Left renal cortex interstitium (tissue), 4 donors: ENCODE measurements at regions not wholly inside any gene's neighbourhood (a gene's known extent, or its start where the extent isn't known, plus 50 kb on each side); places are given as distances from the start of the nearest gene placed in this dataset.
"Not testable (repeated sequence)": the region's sequence is repeated elsewhere in the genome, so short reads cannot be mapped to it uniquely, and the experiment has no call there.

Experiments
- DNase-seq, 4 donors: peaks; one replicate each; pipeline ENCODE4 v3.0.0-alpha.2; 2013; ENCODE audit warnings: low read depth in 4 of 4, low spot score in 2 of 4, missing footprints in 1 of 4

DNA sequence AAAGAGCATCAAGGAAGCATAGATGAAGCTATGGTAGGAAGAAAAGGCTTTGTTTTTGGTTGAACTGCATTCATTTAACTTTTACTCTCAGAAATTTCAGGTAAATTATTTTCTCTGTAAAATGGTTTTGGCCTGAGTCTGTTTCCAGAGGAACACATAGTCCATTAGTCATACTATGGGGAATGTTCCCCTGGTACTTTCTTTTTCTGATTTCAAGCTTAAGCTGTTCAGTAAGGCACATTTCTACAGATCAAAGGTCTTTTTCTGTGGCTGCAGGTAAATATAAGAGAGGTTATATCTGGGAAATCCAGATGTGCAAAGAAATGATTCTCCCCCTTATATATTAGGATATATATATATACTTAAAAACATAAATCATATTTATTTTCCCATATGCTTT is 1744.4 kb upstream of the ADGRL3 start:
- no peak for DNase-seq

DNA sequence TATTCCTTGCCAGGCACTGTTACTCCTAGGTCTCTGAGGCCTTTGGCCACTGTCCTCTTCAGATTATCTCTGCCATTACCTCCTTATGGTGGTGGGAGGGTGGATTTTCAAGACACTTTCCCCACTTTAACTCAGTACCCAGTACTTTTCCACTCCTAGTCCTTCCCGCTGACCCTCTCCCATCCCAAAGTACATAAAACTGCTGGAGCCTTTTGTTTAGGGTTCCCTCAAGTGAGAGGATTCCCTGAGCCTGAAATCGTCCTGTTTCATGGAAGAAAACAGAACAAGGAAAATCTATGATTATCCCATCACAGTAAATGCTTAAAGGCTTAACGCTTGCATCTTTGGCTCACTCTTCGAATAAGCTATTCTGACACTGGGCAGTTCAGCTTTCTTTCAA is 1742.5 kb upstream of the ADGRL3 start:
- no peak for DNase-seq

DNA sequence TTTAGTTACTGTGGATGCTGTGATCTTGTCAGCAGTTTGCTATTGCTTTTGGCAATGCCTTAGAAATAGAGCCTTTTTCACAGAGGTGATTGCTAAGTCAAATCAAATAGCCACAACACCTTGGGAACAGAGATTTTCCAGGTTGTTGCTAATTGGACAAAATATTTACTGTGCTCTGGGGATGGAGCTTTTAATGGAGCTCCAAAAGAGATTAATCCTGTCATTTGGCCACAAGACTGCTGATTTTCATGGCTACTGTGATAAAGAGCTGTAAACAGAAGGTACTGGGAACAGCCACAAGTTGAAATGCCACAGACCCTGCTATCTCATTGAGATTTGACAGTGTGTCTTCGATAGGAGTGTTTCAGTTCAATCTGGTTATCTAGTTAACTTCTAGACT is 1715.2 kb upstream of the ADGRL3 start:
- DNase-seq, result no peak

DNA sequence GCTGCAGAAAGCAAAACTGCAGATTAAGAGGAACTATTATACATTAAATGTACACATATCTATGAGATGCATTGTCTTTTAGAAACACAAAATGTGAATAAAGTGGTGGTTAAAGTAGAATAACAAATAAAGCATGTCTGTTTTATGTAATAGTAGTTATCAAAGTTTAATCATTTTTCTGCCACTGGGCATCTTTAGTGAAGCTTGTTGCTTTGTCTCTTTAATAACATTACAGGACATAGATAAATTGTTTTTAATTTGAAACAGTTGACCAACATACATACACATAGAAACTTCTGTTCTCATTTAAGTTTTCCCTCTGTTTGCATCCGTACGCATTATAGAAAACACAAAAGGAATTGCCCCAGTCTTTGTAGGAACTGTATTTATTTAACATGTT is 1700.0 kb upstream of the ADGRL3 start:
- no peak for DNase-seq

DNA sequence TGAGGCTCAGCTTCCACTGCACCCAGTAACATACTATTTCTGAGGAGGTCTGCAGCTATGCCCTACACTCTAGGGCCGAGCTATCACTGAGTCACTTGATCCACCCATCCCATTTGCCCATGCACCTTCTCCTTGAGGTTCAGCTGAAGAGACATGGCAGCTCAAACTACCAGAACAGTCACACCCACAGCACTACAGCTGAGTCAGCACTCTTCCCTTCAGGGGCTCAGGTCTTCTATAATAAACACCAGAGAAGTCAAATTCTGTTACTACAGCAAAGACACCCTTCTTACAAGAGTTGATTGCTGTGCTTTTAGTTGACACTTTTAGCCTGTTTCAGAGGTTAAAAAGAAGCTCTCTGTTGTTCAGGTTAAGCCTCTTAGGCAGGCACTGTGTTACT is 1696.4 kb upstream of the ADGRL3 start:
- no peak for DNase-seq

DNA sequence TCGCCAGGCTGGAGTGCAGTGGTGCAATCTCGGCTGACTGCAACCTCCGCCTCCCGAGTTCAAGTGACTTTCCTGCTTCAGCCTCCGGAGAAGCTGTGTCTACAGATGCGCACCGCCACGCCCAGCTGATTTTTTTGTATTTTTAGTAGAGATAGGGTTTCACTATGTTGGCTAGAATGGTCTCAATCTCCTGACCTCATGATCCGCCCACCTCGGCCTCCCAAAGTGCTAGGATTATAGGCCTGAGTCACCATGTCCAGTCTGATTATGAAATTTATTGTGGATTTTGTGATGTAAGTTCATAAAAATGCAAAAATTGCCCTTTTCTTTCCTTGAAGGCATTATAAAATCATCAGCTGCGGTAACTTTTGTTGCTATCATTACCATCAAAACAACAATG is 1688.3 kb upstream of the ADGRL3 start:
- DNase-seq, result not testable (repeated sequence)

DNA sequence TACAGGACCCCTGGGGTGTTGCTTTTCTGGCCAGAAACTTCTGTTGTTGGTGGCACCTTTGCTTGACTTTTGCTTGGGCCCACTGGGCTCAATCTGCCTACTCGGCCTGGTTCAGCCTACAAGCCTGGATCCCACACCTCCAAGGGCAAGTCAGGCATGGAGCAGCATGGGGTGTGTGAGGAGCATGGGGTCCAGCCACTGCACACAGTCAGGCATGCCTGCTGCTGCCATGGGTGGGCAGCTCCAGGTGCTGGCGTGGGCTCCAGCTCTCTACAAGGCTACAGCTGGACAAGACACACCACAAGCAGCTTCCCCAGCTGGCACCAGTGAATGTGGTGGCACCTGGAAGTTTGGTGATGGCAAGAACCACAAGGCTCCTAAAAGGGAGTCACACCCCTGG is 1683.1 kb upstream of the ADGRL3 start:
- no peak for DNase-seq

DNA sequence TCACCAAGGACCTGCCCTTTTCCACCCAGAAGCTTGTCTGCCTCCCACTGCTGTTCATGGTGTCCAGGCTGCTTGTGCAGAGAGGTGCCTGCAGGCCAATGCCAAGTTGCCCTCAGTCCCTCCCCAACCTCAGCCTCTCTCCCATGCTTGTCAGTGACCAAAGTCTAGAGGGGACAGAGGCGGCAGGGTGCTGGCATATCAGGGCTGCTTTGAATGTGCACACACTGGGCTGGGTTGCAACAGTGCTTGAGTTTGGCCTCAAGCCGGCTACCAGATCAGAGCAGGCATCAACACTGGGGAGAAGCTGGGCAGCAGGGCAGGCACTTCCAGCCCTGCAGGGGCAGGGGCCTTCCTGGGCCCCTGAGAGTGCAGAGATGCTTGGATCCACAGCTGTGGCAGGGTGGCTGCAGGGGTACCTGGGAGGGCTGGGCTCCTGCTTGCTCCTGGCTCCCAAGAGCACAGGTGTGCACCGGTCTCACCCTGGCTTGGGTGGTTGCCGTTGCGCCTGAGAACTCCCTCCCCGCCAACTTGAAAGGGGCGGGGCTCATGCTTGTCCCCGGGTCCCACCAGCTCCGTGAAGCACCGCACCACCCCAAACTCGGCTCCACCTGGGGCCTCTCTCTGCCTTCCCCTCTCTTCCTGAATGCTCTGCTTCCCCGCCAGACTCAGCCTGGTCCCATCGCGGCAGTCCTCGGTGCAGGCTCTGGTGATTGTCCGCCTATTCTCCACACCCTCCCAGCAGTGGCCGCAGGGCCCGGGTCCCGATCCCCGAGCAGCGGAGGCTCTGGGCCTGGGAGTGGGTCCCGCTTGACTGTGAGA is 1681.9 kb upstream of the ADGRL3 start:
- DNase-seq, result no peak

DNA sequence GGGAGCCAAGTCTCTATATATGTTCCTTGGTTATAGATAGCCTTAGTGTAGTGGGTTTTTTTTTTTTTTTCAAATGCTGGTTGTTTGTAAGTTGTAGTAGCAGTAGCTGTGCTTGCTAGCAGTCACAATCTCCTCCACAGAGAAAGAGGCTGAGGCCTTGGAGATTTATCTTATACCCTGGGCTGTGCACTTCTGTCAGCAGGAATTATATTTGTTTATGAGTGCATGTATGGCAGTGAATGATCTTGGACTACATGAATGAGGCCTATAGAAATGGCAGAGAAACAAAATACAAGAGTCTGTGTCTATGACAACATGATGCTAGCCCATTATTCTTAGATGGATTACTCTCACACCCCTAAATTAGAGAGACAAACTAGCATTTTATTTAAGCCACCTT is 1674.2 kb upstream of the ADGRL3 start:
- no peak for DNase-seq

DNA sequence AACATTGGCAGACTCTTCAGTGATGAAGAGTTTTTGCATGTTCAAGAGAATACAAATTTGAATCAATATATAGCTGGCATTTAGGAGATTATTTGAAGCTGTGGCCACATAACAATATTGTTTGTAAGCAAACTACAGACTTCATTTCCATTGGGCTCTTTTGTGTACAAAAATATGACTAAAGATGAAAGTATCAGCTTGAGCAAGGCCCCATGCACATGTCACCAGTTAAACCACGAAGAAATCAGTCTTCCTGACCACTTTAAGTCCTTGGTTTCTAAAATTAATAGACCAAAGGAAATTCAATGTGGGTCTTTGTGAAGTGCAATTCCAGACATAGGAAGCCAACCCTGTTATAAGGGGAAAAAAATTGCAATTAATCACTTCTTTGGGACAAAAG is 1664.6 kb upstream of the ADGRL3 start:
- DNase-seq, result no peak

DNA sequence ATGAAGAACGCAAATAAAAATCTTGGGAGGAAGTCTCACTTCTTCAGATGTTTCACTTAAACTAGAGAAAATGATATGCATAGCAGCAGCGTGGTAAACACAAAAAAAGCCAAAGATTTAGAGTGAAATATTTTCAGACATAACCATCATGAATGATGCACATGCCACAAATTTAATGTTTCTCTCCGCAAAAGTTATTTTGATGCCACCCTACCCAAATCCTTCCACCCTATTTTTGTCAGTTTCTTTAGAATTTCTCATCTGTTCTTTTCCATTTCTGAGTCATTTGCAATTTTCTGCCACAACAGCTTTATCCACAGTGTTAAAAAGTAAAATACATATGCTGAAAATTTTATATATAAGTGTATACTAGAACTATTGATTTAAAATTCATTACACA is 1663.7 kb upstream of the ADGRL3 start:
- no peak for DNase-seq

DNA sequence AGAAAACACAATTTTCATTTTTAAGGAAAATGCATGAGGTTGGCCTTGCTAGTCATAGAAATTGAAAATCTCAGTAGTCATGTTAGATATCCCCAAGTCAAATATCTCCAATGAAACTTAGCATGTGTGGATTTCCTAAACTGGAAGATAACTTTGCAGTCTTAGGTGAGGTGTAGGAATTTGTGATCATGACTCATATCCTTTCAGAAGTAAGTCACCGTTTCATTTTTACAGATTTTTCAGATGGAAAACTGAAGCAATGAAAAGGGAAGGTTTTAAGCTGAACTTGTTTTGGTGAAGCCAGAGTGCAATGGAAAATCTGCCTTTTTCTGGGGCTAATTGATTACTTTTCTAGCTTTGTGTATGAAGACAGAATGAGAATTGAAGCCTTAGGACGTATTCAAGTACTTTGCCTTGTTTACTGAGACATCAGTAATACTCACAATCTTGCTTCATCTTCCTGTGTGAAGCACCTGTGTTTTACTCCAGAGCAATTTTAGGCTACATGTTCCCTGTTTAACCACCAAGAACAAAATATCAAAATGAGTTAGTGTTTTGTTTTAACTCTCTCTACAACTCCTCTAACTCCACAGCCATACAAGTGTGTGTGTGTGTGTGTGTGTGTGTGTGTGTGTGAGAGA is 1662.8 kb upstream of the ADGRL3 start:
- DNase-seq, result no peak

DNA sequence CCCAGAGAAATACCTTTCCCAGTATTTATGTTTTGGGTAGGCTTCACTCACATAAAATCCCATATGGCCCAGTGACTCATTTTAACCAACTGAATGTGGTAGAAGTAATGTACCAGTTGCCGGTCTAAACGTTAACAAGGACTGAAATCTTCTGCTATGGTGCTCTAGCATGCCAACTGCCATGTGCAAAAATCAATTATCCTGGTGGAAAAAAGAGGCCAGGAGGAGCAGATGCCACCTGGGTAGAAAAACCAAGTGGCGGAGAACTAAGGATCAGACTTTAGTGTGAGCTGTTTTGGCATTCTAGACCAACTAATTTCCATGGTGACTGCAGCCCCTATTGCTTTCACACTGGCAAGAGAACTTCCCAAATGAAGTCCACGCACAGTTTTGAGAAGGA is 1660.7 kb upstream of the ADGRL3 start:
- no peak for DNase-seq

DNA sequence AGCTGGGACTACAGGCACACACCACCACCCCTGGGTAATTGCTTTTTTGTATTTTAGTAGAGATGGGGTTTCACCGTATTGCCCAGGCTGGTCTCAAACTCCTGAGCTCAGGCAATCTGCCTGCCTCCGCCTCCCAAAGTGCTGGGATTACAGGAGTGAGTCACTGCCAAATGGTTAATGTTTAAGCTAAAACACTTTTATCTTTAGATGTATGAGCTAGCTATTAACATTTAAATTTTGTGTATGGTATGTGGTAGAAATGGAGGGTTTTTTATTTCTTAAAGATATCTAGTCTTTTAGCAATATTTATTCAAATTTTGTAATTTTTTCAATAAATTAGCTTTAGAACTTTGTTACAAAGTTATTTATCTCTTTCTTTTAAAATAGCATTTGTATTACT is 1659.8 kb upstream of the ADGRL3 start:
- DNase-seq, result no peak

DNA sequence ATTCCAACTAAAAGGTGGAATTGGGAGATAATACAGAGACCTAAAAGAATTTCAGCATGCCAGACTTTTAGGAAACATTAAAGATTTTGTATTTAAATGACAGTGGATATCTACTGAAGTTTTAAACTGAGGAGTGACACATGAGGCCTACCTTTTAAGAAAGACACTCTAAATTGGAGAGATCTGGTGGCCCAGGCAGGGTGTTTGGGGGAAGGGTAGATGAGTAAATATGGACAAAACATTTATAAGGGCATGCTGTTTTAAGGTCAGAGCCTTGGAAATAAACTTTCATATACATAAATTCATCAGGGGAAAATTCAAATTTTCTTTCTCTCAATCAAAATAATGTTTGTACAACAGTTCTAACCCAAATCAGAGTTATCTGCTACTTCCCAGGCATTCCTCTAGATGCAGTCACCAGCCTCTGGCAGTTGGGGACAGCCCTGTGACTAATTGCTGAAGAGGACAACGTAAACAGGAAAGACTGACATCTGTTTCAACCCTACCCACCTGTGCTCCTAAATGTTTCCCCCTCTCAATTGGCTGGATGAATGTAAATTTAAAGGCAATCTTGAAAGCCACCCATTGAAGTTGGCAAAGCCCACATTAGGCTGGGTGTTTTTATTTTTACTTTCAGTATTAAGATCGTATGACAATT is 1646.9 kb upstream of the ADGRL3 start:
- no peak for DNase-seq

DNA sequence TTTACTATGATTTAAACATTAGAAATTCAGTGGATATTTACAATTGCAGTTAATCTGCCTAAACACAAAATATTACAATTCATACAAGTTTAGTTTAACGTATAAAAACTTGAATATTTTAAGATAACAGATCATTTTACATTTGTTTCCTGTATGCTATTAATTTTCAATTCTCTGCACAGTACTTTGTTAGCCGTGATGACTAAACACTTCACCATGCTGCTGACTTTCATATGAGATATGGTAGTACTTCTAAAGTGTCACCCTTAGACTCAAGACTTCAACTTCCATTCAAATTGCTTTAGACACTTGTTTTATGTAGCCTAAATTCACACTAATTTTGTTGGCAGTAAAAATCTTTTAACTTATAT is 1646.4 kb upstream of the ADGRL3 start:
- no peak for DNase-seq

DNA sequence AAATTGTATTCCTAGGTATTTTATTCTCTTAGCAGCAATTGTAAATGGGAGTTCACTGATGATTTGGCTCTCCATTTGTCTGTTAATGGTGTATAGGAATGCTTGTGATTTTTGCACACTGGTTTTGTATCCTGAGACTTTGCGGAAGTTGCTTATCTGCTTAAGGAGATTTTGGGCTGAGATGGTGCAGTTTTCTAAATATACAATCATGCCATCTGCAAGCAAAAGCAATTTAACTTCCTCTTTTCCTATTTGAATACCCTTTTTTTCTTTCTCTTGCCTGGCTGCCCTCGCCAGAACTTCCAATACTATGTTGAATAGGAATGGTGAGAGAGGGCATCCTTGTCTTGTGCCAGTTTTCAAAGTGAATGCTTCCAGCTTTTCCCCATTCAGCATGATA is 1643.9 kb upstream of the ADGRL3 start:
- DNase-seq, result not testable (repeated sequence)

DNA sequence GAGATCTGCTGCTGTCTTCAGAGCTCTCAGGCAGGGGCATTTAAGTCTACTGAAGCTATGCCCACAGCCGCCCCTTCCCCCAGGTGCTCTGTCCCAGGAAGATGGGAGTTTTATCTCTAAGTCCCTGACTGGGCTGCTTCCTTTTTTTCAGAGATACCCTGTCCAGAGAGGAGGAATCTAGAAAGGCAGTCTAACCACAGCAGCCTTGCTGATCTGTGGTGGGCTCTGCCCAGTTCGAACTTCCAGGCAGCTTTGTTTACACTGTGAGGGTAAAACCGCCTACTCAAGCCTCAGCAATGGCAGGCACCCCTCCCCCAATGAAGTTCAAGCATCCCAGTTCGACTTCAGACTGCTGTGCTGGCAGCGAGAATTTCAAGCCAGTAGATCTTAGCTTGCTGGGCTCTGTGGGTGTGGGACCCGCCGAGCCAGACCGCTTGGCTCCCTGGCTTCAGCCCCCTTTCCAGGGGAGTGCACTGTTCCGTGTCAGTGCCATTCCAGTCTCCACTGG is 1639.9 kb upstream of the ADGRL3 start:
- not testable (repeated sequence) for DNase-seq

DNA sequence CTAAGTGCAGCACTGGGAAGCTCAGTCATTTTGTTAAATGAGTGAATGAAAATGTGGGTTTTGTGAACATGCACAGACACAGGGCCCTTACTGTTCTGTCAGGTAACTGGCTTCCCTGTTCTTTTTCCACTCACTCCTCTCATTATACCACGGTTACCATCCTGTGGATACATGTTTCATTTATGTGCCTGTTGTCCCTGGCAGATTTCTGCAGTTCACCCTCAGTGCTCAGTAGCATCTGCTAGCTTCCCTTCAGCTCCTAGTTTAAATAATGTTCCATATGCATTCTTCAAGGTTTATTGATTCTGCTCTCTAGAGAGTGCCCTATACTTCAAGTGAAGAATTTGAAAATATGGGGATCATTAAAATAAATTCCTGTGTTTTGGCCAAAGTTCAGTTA is 1634.3 kb upstream of the ADGRL3 start:
- no peak for DNase-seq

DNA sequence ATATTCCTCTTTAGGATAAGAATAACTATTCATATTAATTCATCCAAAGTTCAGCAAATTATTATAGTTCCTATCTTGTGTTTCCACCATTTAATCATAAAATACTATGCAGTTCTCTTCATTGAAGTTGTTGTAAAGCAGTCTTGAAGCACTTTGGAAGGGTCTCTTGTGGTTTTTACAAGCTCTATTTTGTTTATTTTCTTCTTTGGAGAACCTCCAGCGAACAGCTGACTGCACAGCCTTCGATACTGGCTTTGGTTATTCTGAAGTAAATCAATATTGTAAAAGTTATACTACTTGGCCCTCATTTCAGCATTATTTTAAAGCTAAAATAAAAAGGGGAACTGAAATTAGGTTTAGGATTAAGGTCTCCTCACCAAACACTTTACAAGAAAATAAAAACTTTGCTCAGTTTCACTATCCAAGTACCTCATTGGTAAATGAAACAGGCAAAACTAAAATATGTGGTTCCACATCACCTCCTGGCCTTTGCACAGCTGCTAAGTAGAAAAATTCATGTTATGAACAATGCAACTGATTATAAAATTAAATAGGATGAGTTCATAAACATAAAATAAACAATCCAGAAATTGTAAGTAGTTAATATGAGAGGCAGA is 1629.2 kb upstream of the ADGRL3 start:
- DNase-seq, result no peak

DNA sequence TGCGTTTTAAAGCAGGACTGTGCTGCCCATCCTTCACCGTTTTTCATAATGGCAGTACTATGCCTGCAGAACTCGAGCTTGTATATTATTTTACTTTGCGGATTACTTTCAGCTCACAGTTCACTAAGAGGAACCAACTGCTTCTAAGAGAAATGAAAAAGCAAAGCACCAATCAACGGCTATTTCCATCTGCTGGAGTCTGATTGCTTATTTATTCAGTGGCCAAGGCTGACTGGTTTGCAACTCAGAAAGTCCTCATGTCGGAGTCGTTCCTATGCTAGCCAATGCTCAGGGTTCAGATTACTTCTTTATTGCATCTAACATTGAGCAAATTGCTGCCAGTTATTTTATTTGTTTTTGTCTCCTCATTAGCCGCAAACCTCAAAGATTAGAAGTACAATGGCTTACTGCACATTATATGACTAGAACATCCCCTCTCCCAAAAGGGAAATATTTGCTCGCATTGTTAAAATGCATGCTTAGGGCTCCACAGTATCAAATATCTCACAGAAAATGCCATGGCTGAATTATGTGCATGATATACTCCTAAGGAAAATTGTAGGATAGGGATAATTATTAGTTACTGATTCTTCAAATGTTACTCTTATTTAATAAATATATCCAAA is 1628.2 kb upstream of the ADGRL3 start:
- no peak for DNase-seq
